Astrocyte of the cerebellum (primary cell): ENCODE measurements at regions not wholly inside any gene's neighbourhood (a gene's known extent, or its start where the extent isn't known, plus 50 kb on each side); places are given as distances from the start of the nearest gene placed in this dataset.
"Not testable (repeated sequence)": the region's sequence is repeated elsewhere in the genome, so short reads cannot be mapped to it uniquely, and the experiment has no call there.

Experiments
- DNase-seq: peaks from one replicate; pipeline ENCODE4 v3.0.0-alpha.2; 2011; ENCODE audit warnings: low read depth
- H3K4me3 ChIP-seq: 2 replicates; pipeline ENCODE4 v1.5.1; 2011; ENCODE audit warnings: mild to moderate bottlenecking, low read depth, low read length, moderate library complexity
- in situ Hi-C: cut with HindIII; loops from 2 replicates; pipeline ENCODE4 v1.10.0; 2017; ENCODE audit warnings: low sequenced_read_pairs
- TF ChIP-seq, protein P1 (sequence below): IDR thresholded peaks from 2 replicates; pipeline ENCODE4 v1.5.1; 2012; ENCODE audit warnings: low read length, low read depth, moderate library complexity, mild to moderate bottlenecking; ENCODE audit errors: missing control alignments

DNA sequence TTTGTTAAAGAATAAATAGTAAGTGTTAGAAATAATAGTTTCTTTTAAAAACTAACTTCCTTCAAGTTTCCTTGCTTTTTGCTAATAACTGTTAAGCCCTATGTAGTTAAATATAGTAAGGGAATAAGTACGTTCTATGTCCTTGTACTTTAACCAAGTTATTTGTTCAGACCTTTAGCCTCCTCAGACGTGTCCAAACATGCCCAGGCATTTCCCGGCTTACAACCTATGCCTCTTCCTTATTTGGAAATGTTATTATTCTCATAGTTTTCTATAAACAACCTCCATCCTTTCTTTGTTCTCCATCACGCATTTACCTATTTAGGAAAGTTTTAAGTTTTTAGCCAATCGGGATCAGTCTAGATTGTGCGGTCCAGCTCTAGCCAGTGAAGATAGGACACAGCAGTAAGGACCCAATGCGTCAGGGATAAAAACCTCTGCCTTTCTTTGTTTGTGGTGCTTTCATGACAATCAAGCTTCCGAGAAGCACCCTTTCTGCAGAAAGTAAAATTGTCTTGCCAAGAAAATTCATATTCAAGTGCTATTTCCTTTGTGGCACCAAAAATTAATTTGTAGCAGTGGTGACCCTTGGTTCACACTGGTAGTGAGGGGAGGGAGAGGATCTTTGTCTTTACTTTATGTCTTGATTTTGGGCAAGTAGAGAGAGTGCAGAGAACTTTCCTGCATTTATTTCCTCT lies 851.3 kb upstream of the POM121L12 start:
- TF ChIP-seq, protein P1, sequence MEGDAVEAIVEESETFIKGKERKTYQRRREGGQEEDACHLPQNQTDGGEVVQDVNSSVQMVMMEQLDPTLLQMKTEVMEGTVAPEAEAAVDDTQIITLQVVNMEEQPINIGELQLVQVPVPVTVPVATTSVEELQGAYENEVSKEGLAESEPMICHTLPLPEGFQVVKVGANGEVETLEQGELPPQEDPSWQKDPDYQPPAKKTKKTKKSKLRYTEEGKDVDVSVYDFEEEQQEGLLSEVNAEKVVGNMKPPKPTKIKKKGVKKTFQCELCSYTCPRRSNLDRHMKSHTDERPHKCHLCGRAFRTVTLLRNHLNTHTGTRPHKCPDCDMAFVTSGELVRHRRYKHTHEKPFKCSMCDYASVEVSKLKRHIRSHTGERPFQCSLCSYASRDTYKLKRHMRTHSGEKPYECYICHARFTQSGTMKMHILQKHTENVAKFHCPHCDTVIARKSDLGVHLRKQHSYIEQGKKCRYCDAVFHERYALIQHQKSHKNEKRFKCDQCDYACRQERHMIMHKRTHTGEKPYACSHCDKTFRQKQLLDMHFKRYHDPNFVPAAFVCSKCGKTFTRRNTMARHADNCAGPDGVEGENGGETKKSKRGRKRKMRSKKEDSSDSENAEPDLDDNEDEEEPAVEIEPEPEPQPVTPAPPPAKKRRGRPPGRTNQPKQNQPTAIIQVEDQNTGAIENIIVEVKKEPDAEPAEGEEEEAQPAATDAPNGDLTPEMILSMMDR, result no peak
- no peak overlapping the region for H3K4me3 ChIP-seq
- in situ Hi-C loops, result no loop called here
- no peak for DNase-seq

DNA sequence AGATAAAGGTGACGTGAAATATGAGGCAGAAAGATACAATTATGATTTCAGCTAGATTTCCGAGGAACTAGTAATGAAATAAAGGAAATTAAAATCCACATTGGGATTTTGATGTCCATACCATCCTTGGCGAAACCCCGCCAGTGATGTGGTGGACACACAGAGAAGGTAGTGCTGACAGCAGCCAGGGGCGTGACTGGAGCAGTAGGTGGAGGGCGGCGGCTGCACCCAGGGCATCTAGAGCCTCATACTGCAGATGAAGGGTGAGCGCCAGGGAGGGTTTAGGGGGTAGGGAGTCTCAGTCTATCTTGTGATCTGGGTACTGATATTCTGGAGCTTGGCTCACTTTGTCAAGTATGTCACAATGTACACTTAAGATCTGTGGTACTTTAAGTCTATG lies 855.5 kb upstream of the POM121L12 start:
- H3K4me3 ChIP-seq, result no peak overlapping the region
- no peak for DNase-seq
- TF ChIP-seq, protein P1, result no peak
- in situ Hi-C loops, result no loop called here

DNA sequence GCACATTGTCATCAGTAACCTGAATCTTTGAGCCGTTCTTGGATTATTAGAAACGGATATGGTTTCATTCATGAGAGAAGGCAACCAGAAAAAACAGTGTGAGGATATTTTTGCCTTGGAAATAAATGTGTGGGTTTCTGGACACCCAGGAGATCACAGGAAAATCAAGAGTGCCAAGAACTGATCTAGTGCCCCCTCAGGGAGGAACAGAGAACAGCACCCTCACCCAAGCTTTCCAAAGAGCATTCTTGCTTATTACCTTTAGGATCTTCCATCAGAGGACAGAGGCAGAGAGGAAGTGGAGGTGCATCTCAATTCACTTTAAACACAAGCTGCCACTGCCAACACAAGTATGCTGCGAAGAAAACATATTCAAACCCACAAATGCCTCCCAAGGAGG lies 851.5 kb upstream of the COBL start:
- no peak overlapping the region for H3K4me3 ChIP-seq
- in situ Hi-C loops, result no loop called here
- no peak for DNase-seq
- TF ChIP-seq, protein P1, result peak; percentile 26

DNA sequence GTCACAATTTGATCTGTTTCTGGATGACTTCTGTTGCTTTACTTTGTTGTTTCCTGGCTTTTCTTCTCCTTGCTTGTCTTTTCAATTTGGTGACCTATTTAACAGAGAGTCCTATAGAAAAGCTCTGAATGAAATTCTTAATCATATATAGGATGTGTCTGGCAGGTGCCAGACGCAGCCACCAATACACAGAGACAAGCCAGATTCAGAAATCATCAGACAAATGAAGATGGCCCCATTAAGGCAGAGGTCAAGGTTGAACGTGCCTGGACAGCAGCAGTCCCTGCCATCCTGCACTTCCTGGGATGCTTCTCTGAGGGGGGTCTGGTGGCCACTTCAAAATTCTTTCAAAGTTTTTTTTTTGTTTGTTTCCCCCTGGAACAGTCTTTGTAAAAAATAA lies 846.7 kb upstream of the COBL start:
- TF ChIP-seq, protein P1, result no peak
- DNase-seq, result no peak
- in situ Hi-C loops, result no loop called here
- H3K4me3 ChIP-seq, result no peak overlapping the region

DNA sequence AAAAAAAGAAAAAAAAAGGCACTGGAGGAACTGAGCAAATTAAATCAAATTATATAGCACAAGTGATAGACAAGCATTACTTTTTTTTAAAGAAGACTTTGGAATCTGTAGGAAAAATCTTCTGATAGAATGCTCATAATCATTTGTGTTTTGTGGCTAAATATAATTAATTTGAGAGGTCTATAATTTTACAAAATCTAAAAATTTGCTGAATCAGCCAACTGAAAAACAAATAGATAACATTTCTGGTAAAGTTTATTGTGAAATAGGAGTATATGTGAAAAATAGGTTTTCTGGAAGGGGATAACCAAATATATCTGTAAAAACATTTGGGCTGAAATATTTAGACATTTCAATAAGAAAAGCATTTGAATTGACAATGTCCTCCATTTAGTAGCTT lies 844.9 kb upstream of the COBL start:
- no peak for DNase-seq
- H3K4me3 ChIP-seq, result no peak overlapping the region
- TF ChIP-seq, protein P1, result no peak
- in situ Hi-C loops, result no loop called here

DNA sequence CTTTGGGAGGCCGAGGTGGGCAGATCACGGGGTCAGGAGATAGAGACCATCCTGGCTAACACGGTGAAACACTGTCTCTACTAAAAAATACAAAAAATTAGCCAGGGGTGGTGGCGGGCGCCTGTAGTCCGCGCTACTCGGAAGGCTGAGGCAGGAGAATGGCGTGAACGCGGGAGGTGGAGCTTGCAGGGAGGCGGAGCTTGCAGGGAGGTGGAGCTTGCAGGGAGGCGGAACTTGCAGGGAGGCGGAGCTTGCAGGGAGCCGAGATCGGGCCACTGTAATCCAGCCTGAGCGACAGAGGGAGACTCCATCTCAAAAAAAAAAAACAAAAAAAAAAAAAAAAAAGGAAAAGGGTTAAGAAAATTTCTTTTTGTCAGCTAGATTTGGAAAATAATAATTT lies 842.8 kb upstream of the COBL start:
- H3K4me3 ChIP-seq, in situ Hi-C loops, DNase-seq: not testable (repeated sequence)

DNA sequence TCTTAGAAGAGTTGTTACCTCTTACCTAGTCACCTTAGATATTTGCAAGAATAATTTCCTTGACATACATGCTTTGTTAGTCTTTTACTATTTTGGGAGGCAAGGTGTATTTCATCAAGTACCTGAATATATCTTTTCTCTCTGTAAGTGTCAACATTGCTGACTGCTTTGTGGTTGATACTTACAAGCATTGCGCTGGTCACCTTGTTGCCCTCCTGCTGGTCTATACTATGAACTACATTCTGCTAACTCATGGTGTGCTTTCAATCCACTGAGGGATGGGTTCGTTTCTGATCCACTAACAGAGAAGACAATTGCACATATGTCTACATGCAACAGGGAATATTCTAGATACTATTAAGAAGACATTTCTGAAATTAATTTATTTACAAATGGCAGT lies 837.8 kb upstream of the COBL start:
- in situ Hi-C loops, result no loop called here
- DNase-seq, result no peak
- TF ChIP-seq, protein P1, result no peak
- H3K4me3 ChIP-seq, result no peak overlapping the region
